GM10248 (cell line): ENCODE measurements at regions not wholly inside any gene's neighbourhood (a gene's known extent, or its start where the extent isn't known, plus 50 kb on each side); places are given as distances from the start of the nearest gene placed in this dataset.

Source experiments
- CTCF ChIA-PET: fragments of 300-600 bp; sonication (Branson Sonifier 250); formaldehyde crosslinking; extraction: SDS; loops from one replicate; lab custom pipeline; 2021; ENCODE audit warnings: antibody characterized with exemption; lab: Yijun Ruan, JAX
- POLR2A ChIA-PET: fragments of 350-650 bp; sonication (Branson Sonifier 250); formaldehyde crosslinking; extraction: SDS; loops from one replicate; lab custom pipeline; 2020; ENCODE audit warnings: antibody characterized with exemption; lab: Yijun Ruan, JAX
- DNase-seq: peaks from one replicate; pipeline ENCODE4 v3.0.0; 2012; ENCODE audit errors: extremely low spot score
- CTCF ChIP-seq: IDR thresholded peaks from 2 replicates; pipeline ENCODE4 v1.5.1; 2012; ENCODE audit warnings: mild to moderate bottlenecking, low read depth; ENCODE audit errors: extremely low read depth, missing control alignments, control extremely low read depth

GRCh38 chr7:8314566-8314965 lies 52.6 kb upstream of the ICA1 start:
- DNase-seq = no peak
- no peak for TF ChIP-seq CTCF
- POLR2A ChIA-PET = no interaction called here
- CTCF ChIA-PET = no interaction called here

- no peak for DNase-seq
- POLR2A ChIA-PET = no interaction called here
- CTCF ChIA-PET = interaction anchor here (1.4 kb wide), 1 partner anchor 12 kb away, joined by 3 read pairs; no protein-coding TSS in a partner anchor
- TF ChIP-seq CTCF = no peak
Measured at GRCh38 chr7:8319115-8319514, 57.1 kb upstream of the ICA1 start.

- POLR2A ChIA-PET = no interaction called here
- no peak for TF ChIP-seq CTCF
- CTCF ChIA-PET = no interaction called here
- DNase-seq = no peak
Measured at GRCh38 chr7:8320174-8320573, 58.2 kb upstream of the ICA1 start.

- CTCF ChIA-PET = no interaction called here
- POLR2A ChIA-PET = no interaction called here
- no peak for TF ChIP-seq CTCF
- DNase-seq = no peak
Measured at GRCh38 chr7:8321312-8321711, 59.3 kb upstream of the ICA1 start.

- no peak for TF ChIP-seq CTCF
- CTCF ChIA-PET = no interaction called here
- no peak for DNase-seq
- POLR2A ChIA-PET = no interaction called here
Measured at GRCh38 chr7:8322667-8323066, 60.7 kb upstream of the ICA1 start.

- ChIA-PET POLR2A (no interaction called here), CTCF (no interaction called here)
- no peak for TF ChIP-seq CTCF
- no peak for DNase-seq
Measured at GRCh38 chr7:8325067-8325466, 63.1 kb upstream of the ICA1 start.

- ChIA-PET CTCF (interaction anchor here (1.1 to 1.2 kb wide), 2 partner anchors 9 to 12 kb away, joined by 3 read pairs; no protein-coding TSS in a partner anchor), POLR2A (no interaction called here)
- no peak for TF ChIP-seq CTCF
- no peak for DNase-seq
Measured at GRCh38 chr7:8327199-8327598, 65.2 kb upstream of the ICA1 start.
